ENCODE measurements at regions not wholly inside any gene's neighbourhood (a gene's known extent, or its start where the extent isn't known, plus 50 kb on each side); places are given as distances from the start of the nearest gene placed in this dataset.
"Not testable (repeated sequence)": the region's sequence is repeated elsewhere in the genome, so short reads cannot be mapped to it uniquely, and the experiment has no call there.

DNA sequence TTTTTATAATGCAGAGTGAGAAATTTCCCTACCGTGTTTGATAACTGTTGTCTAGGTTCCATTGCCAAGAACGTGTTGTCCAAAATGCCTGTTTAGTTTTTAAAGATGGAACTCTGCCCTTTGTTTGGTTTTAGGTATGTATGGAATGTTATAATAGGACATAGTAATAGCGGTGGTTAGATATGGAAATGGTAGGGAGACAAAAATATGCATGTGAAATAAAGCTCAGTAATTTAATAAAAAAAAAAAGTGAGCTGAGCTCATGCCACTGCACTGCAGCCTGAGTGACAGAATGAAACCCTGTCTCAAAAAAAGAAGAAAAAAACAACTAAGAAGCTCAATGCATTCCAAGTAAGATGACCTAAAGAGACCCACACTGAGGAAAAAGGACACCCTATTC lies 72.9 kb downstream of the ZNF783 start:
- DNase-seq (ENCODE audit: low read depth) = no peak
- TF ChIP-seq, protein P1, sequence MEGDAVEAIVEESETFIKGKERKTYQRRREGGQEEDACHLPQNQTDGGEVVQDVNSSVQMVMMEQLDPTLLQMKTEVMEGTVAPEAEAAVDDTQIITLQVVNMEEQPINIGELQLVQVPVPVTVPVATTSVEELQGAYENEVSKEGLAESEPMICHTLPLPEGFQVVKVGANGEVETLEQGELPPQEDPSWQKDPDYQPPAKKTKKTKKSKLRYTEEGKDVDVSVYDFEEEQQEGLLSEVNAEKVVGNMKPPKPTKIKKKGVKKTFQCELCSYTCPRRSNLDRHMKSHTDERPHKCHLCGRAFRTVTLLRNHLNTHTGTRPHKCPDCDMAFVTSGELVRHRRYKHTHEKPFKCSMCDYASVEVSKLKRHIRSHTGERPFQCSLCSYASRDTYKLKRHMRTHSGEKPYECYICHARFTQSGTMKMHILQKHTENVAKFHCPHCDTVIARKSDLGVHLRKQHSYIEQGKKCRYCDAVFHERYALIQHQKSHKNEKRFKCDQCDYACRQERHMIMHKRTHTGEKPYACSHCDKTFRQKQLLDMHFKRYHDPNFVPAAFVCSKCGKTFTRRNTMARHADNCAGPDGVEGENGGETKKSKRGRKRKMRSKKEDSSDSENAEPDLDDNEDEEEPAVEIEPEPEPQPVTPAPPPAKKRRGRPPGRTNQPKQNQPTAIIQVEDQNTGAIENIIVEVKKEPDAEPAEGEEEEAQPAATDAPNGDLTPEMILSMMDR (IDR thresholded peaks at IDR 0.05; ENCODE audit: control insufficient read depth, extremely low read depth, insufficient read depth) = no peak
- H3K4me3 ChIP-seq (ENCODE audit: low read depth, low read length) = no peak overlapping the region

DNA sequence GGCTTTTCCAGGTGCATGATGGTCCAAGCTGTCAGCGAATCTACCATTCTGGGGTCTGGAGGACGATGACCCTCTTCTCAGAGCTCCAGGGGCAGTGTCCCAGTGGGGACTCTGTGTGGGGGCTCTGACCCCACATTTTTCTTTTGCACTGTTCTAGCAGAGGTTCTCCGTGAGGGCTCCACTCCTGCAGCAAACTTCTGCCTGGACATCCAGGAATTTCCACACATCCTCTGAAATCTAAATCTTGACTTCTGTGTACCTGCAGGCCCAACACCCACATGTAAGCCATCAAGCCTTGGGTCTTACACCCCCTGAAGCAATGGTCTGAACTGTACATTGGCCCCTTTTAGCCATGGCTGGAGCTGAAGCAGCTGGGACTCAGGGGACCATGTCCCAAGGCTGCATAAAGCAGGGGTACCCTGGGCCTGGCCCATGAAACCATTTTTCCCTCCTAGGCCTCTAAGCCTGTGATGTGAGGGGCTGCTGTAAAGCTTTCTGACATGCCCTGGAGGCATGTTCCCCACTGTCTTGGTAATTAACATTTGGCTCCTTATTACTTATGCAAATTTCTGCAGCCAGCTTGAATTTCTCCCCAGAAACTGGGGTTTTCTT lies 86.9 kb downstream of the ZNF783 start:
- no peak for DNase-seq (ENCODE audit: low read depth)
- TF ChIP-seq, protein P1 (IDR thresholded peaks at IDR 0.05; ENCODE audit: control insufficient read depth, extremely low read depth, insufficient read depth) = no peak
- no peak overlapping the region for H3K4me3 ChIP-seq (ENCODE audit: low read depth, low read length)

DNA sequence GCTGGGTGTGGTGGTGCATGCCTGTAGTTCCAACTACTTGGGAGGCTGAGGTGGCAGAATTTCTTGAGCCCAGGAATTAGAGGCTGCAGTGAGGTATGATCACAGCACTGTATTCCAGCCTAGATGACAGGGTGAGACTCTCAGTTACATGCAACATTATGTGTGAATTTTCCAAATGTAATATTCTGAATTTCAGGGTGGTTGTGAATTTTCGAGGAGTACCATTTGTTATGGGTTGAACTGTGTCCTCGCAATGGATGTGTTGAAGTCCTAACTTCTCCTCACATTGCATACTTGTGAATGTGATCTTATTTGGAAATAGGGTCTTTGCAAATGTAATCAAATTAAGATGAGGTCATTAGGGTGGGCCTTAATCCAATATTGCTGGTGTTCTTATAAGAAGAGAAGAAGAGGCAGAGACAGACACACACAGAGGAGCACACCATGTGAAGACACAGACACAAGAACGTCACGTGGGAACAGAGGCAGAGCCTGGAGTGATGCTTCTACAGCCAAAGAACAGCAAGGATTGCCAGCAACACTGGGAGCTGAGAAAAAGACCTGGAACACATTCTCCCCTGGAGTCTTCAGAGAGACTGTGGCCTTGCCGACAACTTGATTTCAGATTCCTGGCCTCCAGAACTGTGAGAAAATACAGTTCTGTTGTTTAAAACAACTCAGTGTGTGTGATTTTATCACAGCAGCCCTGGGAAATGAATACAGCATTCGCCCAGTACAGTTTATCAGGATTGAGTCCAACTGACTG lies 91.9 kb downstream of the ZNF783 start:
- DNase-seq (ENCODE audit: low read depth) = no peak
- TF ChIP-seq, protein P1 (IDR thresholded peaks at IDR 0.05; ENCODE audit: control insufficient read depth, extremely low read depth, insufficient read depth) = no peak

DNA sequence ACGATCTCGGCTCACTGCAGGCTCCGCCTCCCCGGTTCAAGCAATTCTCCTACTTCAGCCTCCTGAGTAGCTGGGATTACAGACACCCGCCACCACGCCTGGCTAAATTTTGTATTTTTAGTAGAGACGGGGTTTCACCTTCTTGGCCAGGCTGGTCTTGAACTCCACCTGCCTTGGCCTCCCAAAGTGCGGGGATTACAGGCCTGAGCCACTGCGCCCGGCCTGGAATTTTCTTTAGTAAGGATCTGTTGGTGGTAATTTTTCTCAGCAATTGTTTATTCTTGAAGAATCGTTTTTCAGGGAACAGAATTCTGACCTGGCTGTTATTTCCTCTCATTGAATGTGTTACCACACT lies 93.0 kb downstream of the ZNF783 start:
- H3K4me3 ChIP-seq (ENCODE audit: low read depth, low read length); DNase-seq (ENCODE audit: low read depth): not testable (repeated sequence)

More for the DNA sequence above, 91.9 kb downstream of the ZNF783 start:
- H3K4me3 ChIP-seq (ENCODE audit: low read depth, low read length) = no peak overlapping the region

DNA sequence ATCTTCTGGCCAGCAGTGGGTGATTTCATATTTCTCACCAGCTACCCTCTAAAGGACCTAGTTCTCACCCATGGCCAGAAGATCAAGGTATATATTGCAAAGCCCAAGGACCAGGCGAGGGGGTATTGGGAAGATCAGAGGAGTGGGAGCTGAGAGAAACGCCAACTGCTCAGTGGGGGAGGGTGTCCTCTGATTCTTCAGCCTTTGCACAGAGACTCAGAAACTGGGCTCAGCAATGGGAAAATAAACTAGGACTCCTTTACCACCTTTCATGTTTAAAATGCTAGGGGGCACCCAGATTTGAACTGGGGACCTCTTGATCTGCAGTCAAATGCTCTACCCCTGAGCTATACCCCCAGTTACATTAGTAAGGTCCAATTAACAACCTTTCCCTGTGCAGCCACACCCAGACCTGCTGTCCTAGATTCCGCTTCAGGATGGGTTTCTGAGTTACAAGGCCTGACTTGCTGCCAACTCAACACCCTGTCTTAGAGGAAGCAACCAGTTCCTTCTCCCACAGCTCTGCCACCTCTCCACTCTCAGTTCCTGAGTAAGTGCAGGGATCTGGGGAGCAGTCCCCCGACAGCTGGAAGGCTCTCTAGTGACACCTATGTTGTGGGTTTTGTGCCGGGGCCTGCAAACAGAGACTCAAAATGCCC lies 93.5 kb downstream of the ZNF783 start:
- DNase-seq (ENCODE audit: low read depth) = peak; percentile 54
- TF ChIP-seq, protein P1 (IDR thresholded peaks at IDR 0.05; ENCODE audit: control insufficient read depth, extremely low read depth, insufficient read depth) = no peak
- H3K4me3 ChIP-seq (ENCODE audit: low read depth, low read length) = no peak overlapping the region

DNA sequence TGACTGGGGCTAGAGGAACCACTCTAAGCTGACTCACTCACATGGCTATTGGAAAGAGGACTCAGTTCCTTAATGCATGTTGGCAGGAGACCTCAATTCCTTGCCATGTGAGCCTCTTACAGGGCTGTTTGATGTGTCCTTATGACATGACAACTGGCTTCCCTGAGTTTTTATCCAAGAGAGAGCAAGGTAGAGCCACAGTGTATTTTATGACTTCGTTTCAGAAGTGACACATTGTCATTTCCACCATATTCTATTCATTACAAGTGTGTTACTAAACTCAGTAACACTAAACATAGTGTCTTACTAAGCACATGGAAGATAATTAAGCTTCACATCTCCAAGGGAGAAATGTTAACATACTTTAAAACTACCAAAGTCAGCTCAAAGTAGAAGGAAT lies 98.2 kb downstream of the ZNF777 start:
- TF ChIP-seq, protein P1 (IDR thresholded peaks at IDR 0.05; ENCODE audit: control insufficient read depth, extremely low read depth, insufficient read depth) = no peak
- no peak overlapping the region for H3K4me3 ChIP-seq (ENCODE audit: low read depth, low read length)
- no peak for DNase-seq (ENCODE audit: low read depth)

DNA sequence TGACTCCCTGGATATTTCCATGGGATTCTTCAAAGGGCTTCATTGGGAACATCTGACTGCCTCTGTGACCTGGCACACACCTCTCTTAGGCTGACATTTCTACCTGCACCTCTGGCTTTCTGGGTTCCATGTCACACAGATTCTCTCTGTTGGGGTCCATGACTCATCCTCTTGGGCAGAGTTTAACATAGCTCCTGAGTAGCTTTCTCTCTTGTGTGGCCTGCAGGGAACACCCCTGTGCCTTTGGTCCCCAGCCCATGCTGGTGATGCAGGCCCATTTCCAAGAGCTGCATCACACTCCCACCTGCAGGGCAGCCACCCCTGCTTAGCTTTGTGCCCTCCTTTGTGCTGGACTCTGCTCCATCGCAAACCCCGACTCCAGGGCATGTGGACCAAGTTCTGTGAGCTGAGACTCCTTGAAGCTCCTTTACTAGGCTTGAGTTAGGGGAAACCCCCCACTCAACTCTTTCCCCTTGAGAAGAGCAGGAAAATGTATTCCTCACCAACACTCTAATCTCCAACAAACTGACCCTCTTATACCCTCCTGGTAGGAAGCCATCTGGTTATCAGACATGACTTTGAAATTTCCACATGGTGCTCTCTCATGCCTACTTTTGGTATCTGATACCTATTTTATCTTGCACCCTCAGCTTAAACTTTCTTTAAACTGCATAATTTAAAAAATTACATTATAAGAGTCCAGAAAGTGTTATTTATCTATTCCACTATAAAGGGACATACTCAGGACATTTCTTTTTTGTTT lies 93.3 kb downstream of the ZNF777 start:
- TF ChIP-seq, protein P1 (IDR thresholded peaks at IDR 0.05; ENCODE audit: control insufficient read depth, extremely low read depth, insufficient read depth) = no peak
- no peak overlapping the region for H3K4me3 ChIP-seq (ENCODE audit: low read depth, low read length)
- no peak for DNase-seq (ENCODE audit: low read depth)
